GM06990 (cell line): ENCODE measurements at regions not wholly inside any gene's neighbourhood (a gene's known extent, or its start where the extent isn't known, plus 50 kb on each side); places are given as distances from the start of the nearest gene placed in this dataset.

Source experiments
- DNase-seq: peaks from one replicate; pipeline ENCODE4 v3.0.0-alpha.2; 2011; ENCODE audit not compliant: insufficient read length; ENCODE audit errors: extremely low read depth
- H3K27me3 ChIP-seq: replicated peaks from 2 replicates; pipeline ENCODE4 v1.6.0; 2011; ENCODE audit warnings: low read length; ENCODE audit not compliant: control insufficient read depth, insufficient read depth
- H3K36me3 ChIP-seq: 2 replicates; pipeline ENCODE4 v1.5.1; 2011; ENCODE audit warnings: low read length; ENCODE audit not compliant: control insufficient read depth, insufficient read depth
- H3K4me3 ChIP-seq: replicated peaks from 2 replicates; pipeline ENCODE4 v1.5.1; 2011; ENCODE audit warnings: low read depth, mild to moderate bottlenecking, control low read depth, low read length
- CTCF ChIP-seq: IDR thresholded peaks from 2 replicates; pipeline ENCODE4 v1.5.1; 2011; ENCODE audit warnings: low read length, control low read depth, mild to moderate bottlenecking, inconsistent platforms; ENCODE audit not compliant: insufficient read depth, poor library complexity, severe bottlenecking

GRCh38 chr7:130914554-130915294 is 180.7 kb upstream of the KLF14 start:
- H3K36me3 ChIP-seq, result peaks cover 5% of the 10 kb centered on the region; the same call in 1 of the 2 replicates
- no peak for TF ChIP-seq CTCF
- DNase-seq, result no peak
- H3K4me3 ChIP-seq, result no peak overlapping the region; the same call in 1 of the 2 replicates
- H3K27me3 ChIP-seq, result no peaks in the 10 kb centered on the region

- no peak for DNase-seq
- Histone ChIP-seq H3K27me3 (no peaks in the 10 kb centered on the region), H3K4me3 (no peak overlapping the region), H3K36me3 (peaks cover 8% of the 10 kb centered on the region)
- TF ChIP-seq CTCF, result no peak
Measured at GRCh38 chr7:130917669-130918128, 183.7 kb upstream of the KLF14 start.

- Histone ChIP-seq H3K36me3 (peaks cover 8% of the 10 kb centered on the region), H3K4me3 (no peak overlapping the region), H3K27me3 (no peaks in the 10 kb centered on the region)
- no peak for TF ChIP-seq CTCF
- no peak for DNase-seq
Measured at GRCh38 chr7:130918129-130919052, 184.4 kb upstream of the KLF14 start.

- H3K4me3 ChIP-seq, result no peak overlapping the region
- no peaks in the 10 kb centered on the region for H3K27me3 ChIP-seq
- no peak for DNase-seq
- peaks cover 9% of the 10 kb centered on the region for H3K36me3 ChIP-seq
- no peak for TF ChIP-seq CTCF
Measured at GRCh38 chr7:130919316-130920103, 185.5 kb upstream of the KLF14 start.

- Histone ChIP-seq H3K27me3 (no peaks in the 10 kb centered on the region), H3K36me3 (peaks cover 10% of the 10 kb centered on the region), H3K4me3 (no peak overlapping the region)
- no peak for TF ChIP-seq CTCF
- no peak for DNase-seq
Measured at GRCh38 chr7:130920122-130920521, 186.1 kb upstream of the KLF14 start.
